ENCODE measurements at regions not wholly inside any gene's neighbourhood (a gene's known extent, or its start where the extent isn't known, plus 50 kb on each side); places are given as distances from the start of the nearest gene placed in this dataset.
"Not testable (repeated sequence)": the region's sequence is repeated elsewhere in the genome, so short reads cannot be mapped to it uniquely, and the experiment has no call there.

DNA sequence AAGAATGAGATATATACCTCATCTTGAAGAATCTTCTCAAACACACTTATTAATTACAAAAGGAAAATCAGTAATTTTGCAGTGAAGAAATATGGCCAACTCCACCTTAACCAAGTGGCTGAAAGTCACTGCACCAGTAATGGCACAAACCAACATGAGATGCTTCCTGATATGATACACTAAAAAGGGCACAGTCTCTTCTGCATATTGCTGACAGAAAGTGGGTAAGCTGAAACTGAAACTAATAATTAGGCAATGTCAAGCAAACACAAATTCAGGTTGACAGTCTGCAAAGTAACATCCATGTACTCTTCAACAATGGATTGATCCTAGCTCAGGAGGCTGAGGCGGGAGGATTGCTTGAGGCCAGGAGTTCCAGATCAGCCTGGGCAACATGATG lies 56.1 kb downstream of the ZNF22 start:
- DNase-seq, result not testable (repeated sequence)

DNA sequence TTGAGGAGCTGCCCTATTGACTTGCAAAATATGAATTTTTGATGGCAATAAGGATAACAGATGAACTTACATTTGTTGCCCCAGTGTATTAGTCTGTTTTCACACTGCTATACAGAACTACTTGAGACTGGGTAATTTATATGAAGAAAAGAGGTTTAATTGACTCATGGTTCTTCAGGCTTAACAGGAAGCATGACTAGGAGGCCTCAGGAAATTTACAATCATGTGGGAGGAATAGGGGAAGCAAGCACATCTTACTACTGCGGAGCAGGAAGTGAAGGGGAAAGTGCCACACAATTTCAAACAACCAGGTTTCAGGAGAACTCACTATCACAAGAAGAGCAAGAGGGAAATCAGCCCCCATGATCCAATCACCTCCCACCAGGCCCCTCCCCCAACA lies 57.9 kb downstream of the ZNF22 start:
- no peak for DNase-seq

DNA sequence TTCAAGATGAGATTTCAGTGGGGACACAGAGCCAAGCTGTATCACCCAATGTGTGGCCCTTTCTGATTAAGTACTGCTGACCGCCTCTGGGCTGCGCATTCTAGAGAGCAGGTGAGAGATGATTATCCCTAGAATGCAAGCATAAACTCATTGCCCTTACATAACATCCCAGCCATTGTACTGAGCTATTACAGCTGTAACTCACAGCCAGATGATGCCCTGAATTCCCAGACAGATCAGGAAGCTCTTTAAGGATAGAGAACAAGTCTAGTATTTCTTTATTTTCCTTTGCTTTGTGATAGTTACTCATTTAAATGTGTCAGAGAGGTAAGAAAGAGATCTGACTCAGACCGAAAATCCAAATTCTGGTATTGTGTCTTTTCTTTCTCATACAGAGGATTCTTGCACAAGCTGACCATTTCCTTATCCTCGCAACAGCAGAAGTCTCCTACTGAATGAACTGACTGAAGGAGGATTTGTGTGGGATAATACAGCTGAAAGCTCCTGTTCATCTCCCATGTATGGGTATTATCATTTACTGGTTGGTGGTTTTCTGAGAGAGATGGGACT lies 58.4 kb downstream of the ZNF22 start:
- DNase-seq, result no peak

DNA sequence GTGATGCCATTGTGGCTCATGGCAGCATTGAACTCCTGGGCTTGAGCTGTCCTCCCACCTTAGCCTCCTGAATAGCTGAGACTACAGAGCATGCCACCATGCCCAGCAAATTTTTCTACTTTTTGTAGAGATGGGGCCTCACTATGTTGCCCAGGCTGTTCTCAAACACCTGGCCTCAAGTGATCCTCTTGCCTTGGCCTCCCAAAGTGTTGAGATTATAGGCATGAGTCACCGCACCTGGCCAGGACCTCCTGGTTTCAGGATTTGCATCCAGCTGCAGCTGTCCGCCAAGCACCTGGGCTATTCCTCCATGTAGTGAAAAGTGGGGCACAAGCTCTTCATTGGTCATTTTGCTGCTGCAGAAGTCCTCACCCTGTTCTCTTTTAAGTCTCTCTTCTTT lies 58.9 kb downstream of the ZNF22 start:
- no peak for DNase-seq

DNA sequence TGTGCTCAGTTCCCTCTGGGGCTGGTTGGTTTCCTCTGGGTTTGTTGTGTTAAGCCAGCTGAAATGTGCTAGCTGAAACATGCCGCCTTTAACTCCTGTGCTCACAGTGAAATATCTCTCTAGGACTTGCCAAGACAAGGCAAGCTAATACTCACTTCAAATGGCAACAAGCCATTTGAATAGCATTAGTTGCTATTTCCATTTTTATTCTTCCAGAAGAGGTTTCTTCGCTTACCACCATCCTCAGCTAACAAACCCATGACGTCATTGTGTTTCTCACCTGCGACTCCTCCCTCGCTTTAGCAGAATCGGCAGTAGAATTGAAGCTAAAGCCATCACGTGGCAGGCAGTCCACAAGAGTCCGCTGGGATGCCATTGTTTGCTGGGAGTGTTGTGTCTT lies 61.3 kb downstream of the ZNF22 start:
- no peak for DNase-seq

DNA sequence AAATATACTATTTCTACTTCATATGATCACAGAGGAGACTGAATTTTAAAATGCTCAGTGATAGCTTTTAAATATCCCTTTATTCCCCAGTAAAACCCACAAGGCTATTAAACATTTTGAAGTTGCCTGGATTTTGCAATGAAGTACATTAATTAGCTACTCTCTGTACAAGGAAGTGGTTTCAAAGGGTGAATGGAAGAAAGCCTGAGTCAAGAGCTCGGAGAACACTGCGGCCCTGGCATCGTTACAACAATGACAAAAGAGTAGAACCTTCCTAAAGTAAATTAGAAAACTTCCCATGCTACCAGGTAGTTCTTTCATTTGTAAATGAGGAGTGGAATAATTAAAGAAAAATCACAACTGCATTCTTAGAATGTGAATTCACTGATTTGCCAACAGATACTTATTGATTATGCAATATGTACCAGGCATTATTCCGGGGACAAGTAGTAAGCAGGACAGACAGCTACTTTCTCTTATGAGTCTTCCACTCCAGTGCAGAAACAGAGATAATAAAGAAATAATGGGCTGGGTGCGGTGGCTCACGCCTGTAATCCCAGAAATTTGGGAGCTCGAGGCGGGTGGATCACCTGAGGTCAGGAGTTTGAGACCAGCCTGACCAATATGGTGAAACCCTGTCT lies 63.0 kb downstream of the ZNF22 start:
- DNase-seq, result no peak

DNA sequence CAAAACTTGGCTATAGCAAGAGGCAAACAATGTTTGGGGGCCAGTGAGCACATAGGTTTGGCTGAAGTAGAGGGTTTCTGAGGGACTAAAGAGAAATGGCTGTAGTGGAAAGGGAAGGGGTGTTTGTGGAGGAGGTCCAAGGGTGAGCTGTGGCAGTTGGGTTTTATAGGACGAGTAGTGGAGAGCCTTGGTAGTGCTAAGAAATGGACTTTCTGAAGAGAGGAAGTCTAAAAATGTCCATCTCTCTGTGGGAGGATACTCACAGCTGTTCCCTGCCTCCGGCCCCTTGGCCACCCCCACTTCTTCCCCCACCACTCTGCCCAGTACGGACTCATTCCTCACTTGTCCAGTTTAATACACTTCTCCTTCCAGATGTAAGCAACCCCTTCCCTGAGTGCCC lies 64.3 kb downstream of the ZNF22 start:
- DNase-seq, result no peak

DNA sequence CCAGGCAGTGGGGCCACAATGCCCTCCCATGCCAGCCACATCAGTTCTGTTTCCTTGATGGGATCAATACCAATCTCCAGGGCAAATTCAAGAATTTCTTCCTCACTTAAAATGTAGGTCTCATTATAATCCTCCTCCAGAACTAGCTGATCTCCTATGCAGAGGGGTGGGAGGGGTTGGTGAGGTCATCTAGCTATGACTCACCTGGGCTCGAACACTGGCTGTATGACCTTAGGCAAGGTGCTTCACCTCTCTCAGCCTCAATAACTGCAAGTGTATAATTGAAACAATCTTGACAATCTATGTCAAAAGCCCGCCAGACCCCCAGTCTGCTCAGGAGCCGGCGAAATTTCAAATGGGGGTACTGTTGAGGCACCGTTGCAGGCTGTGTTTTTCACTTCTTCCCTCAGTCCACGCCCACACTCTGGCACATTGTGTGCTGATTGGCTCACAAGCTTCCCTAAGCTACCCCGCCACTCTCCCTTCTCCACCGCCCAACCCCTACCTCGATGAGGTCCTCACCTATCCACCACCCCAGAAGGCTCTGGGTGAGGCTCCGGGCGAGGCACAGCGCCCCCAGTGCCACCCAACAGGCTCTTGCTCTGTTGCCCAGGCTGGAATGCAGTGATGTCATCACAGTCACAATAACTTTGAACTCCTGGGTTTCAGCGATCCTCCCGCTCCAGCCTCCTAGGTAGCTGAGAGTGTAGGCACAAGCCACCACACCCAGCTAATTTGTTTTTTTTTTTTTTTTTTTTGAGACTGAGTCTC lies 70.5 kb downstream of the ZNF22 start:
- DNase-seq, result no peak

DNA sequence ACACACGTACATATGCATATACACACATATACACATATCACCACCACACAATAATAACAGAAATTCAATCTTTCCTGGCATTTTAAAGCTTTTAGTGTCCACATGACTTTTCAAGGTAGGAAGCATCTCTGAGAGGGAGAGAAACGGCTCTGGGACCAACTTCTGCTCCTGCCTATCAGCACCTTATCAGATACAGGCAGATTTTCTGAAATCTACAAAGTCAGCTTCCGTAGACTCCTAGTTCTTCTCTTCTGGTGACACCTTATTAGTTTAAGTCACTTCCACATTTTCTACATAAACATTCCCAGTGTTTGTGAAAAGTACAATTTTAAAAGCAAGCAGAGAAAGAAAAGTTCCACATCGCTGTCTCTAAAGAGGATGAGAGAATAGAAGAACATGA lies 74.5 kb downstream of the ZNF22 start:
- no peak for DNase-seq

DNA sequence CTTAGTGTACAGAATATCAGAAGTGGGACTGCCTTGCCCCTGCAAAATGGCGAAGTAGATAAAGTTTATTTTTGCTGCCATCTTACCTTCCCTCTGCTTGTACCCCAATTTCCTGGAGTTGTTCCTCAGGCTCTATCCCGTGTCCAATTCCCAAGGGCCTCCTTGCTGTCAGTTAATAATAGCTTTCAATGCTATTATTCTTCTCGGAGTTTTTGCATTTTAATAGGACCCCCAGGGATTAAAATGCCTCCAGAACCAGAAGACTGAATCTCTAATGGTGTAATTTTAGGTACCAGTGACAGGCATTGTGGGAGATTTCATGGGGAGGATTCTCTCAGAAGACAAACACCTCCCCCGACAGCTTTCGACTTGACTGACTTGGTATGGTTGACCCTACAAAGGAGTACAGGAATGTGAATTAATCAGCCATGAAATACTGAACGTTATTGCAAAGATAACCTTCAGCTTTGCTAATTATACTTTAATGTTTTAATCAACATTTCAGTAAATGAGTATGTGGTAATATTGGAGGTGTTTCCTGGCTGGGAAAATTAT lies 75.2 kb downstream of the ZNF22 start:
- DNase-seq, result no peak

DNA sequence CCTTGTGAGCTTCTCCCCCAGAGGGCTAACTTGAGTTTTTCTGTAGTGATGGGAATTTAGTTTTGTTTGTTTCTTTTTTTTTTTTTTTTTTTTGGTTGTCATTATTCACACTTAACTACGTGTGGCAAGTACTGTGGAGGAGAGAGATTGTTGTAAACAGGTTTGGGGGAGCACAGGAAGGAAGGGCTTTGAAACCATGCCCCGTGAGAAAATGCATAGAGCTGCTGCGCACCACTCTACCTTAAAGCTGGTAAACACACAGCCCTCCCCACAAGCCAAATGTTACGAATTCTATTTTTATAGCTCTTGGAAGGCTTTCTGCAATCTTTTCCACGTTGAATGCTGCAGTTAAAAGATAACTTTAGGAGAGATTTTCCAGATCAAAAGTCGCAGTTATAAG lies 76.2 kb downstream of the ZNF22 start:
- no peak for DNase-seq

DNA sequence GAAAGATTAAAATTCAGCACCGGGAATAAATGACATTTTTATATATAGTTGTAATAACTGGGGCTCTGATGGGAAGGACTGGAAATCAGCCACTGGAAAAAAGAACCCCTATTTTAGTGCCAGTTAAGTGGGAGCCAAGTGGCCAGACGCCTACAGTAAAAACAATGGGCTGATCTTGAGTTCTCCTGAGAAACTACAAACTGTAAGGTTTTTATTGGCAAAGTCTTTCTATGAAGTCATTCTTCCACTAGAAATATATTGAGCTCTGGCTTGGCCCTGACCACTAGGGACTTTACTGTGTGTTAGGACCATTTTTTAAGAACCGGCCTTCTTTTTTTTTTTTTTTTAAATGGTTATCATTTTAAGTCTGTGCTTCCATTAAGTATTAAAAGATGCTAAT lies 79.6 kb downstream of the ZNF22 start:
- DNase-seq, result no peak

DNA sequence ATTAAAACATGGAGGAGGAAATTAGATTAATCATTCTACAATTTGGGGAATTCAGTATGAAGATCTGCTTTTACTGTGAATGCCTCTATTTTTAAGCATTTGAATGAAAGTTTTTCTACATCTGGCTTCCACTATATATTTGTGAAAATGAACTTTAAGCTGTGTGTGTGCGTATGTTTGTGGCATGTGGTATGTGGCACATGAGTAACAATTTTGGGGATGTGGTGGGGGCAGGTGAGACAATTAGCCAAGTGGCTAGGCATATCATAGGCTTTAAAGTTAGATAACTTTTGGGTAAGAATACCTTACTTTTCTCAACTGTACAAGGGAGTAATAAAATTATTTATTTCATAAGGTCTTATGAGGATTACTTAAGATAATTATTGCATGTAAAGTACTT lies 81.5 kb downstream of the ZNF22 start:
- no peak for DNase-seq

DNA sequence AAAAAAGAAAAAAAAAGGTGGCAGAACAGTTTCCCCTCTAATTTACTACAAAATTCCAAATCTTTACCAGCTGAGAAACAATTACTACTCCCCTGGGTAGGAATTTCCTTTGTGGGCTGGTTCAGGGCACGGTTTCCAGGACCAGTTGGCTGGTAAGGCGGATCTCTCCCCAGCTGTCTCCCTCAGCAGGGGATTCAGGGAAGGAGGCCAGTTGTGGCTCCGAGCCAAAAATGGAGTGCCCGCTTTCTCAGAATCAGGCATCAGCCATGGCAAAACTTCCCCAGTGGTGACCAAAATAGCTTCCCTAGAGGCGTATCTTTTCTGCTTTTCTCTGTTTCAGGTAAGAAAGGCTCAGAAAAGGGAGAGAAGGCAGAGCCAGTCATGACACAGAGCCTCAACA lies 91.2 kb downstream of the ZNF22 start:
- DNase-seq, result no peak

DNA sequence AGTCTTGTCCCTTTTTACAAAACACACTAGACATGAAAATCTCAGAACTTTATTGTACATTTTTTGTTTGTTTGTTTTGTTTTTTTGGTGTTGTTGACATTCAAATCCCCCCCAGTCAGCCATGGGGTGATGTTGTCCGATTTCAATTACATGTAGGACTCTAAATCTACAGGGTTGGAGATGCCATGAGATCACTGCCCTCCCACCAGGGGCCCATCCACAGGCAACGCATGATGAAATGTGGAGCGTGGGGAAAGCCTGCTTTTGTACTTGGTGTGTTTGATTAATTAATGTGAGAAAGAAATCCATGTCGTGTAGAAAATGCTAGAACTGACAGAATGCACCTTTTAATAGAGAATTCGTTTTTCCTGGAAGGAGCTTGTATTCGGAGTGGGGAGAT lies 93.2 kb downstream of the ZNF22 start:
- no peak for DNase-seq

DNA sequence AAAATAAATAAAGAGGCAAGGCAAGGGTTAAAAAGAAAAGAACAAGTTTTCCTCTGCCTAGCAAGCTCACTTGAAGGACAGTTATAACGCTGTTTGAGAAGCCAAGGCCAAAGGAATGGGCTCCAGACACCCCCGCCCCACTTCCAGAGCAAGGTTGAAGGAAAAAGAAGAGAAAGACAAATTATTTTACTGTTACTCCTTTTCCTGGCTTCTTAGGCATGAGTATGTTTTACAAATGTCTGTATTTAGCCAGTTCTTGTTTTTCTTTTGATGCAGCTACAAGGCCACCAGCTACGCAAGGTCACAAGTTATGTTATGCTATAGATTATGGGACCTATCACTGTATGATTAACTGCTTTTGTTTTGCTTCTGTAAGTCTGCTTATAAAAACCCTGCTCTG lies 94.6 kb downstream of the ZNF22 start:
- DNase-seq, result no peak

DNA sequence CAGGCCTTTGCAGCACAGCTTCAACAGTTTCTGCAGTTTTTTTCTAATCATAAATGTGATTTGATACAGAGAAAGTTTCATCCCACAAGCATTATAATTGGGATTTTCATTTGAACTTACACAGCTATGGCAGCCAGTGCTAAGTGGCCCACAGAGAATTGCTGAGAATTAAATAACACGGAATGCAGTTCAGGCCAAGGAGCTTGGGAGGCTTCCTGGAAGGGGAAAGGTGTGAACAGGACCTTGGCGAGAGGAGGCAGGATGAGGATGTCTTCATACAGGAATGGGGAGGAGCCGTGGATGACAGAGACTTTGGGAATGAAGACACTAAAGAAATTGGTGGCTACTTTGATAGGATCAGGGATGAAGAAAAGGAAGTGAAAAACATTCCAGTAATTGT lies 95.3 kb downstream of the ZNF22 start:
- no peak for DNase-seq

DNA sequence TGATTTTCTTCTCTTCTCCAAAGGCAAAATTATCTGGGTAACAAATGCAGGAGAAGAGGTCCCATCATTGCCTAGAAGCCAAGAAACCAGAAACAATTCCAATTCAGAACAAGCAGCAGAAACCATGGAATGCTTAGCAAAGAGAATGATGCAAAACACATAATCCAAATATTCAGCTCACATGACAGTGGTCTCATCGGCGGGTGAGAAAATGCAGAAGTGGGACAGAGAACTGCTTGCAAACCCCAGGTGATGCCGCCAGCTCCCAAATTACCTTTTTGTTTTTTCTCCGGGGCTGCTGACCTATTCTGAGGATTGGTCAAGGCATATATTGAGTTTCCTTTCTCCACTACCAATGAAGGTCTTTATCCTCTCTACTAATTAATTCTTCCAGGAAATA lies 99.7 kb downstream of the ZNF22 start:
- DNase-seq, result no peak

DNA sequence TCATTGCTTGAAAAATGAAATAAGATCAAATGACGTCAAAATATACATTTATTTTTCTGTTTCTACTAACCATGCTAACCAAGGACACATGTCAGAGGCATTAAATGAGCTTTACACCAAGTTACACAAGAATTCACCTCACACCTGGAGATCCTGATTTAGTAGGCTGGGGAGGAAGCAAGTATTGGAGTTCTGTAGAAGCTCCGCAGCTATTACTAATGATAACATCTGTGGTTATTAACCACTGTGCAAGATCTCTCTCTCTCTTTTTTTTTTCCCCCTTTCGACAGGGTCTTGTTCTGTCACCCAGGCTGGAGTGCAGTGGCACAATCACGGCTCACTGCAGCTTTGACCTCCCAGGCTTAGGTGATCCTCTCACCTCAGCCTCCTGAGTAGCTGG lies 104.0 kb downstream of the ZNF22 start:
- DNase-seq, result no peak

DNA sequence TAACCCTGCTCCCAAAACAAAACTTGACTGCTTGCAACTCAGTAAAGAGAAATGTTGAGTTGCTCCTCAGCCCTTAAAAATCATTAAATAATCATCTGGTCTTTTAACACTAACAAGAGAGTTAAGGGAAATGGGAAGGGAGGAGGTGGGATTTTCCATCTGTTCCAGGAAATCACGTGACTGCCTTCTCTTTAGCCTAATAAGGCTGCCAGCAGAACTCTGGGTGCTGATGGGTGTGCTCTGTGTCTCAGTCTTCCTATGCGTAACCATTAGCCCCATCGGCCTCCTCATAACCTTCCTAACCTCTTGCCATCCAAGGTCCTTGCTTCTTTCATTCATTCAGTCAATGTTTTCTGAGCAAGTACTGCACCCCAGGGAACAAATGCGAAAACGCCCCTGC lies 104.6 kb downstream of the ZNF22 start:
- not testable (repeated sequence) for DNase-seq

DNA sequence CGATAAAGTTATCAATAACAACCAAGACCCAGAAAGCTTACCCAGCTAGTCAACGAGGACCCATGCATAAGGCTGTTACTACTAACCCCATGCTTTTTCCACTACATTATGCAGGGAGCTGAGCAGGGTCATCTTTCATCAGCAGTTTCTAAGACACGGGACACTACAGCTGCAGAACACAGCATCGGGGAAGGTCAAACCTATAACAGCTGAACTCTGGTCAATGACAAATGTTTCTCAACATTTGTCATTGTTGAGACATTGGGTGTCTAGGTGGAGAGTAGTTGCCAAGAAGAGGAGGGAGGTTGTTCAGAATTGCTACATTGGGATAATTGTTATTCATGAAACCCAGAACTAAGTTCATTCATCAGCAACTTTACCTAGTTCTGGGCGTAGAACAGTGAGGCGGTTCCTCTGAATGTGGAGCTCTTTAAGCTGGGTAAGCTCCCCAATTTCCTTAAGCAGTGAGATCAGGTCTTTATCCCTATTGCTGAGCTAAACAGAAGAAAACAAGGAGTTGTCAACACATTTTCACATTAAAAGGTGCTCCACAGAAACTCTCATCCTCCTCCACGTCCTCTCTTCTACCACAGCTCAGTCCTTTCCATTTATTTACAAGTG lies 105.6 kb downstream of the ZNF22 start:
- no peak for DNase-seq

DNA sequence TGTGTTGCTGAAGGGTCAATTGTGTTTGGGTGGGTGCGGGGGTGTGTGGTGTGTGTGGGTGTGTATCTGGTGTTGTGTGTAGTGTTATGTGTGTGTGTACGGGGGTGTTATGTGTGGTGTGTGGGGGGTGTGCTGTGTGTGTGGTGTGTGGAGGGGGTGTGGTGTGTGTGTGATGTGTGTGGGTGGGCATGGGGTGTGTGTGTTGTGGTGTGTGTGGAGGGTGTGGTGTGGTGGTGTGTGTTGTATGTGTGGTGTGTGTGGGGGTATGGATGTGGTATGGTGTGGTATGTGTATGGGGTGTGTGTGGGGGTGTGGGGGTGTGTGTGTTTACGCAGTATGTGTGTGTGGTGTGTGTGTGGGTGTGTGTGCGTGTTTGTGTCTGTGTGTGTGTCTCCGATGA lies 110.8 kb downstream of the ZNF22 start:
- no peak for DNase-seq

DNA sequence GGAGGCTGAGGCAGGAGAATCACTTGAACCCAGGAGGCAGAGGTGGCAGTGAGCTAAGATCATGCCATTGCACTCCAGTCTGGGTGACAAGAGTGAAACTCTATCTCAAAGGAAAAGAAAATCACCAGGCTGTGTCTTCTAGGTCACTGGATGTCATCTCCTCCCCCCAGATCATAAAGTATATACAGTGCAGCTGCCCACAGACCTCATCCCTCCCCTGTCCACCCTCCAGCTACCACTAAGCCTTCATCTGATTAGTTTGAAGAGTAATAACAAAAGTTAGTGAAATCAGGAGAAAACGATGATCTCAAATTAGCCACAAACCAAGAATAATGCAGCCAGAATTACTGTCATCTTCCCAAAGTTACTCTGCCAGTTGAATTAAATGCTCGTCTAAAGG lies 117.2 kb downstream of the ZNF22 start:
- DNase-seq, result not testable (repeated sequence)

DNA sequence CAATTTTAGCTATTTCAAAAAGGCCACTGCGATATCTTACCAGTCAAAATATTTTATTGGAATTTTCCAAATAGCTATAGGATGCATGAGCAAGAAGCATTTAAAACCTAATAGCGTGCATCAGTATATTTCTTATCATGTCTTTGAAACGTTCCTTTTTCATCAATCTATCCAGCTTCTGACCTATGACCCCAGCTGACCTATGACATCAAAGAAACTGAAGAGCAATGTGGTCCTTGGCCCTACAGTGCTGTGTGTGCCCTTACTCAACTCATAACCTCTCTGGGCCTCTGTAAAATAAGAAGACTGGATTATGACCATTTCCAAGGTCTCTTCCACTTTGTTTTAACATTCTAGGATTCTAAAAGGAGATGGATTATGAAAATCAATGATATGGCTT lies 118.2 kb downstream of the ZNF22 start:
- DNase-seq, result no peak
